Cardiac fibroblast (primary cell): ENCODE measurements at regions not wholly inside any gene's neighbourhood (a gene's known extent, or its start where the extent isn't known, plus 50 kb on each side); places are given as distances from the start of the nearest gene placed in this dataset.

ENCODE experiments used
- DNase-seq, 2 donors: peaks; one replicate each; pipeline versions ENCODE4 v3.0.0 to v3.0.0-alpha.2; 2010; ENCODE audit warnings: low read depth in 2 of 2
- H3K4me3 ChIP-seq, 2 donors: replicated peaks in 1 of 2; 1 replicate in 1 of 2; 2 replicates in 1 of 2; pipeline ENCODE4 v1.5.1; 2011; ENCODE audit warnings: low read depth in 2 of 2, low read length in 2 of 2, mild to moderate bottlenecking in 2 of 2, moderate library complexity in 1 of 2
- TF ChIP-seq, protein P1 (sequence below): IDR thresholded peaks from one replicate; pipeline ENCODE4 v1.5.1; 2011; ENCODE audit warnings: low read depth, mild to moderate bottlenecking, low read length, inconsistent platforms

- DNase-seq = no peak
- TF ChIP-seq, protein P1, sequence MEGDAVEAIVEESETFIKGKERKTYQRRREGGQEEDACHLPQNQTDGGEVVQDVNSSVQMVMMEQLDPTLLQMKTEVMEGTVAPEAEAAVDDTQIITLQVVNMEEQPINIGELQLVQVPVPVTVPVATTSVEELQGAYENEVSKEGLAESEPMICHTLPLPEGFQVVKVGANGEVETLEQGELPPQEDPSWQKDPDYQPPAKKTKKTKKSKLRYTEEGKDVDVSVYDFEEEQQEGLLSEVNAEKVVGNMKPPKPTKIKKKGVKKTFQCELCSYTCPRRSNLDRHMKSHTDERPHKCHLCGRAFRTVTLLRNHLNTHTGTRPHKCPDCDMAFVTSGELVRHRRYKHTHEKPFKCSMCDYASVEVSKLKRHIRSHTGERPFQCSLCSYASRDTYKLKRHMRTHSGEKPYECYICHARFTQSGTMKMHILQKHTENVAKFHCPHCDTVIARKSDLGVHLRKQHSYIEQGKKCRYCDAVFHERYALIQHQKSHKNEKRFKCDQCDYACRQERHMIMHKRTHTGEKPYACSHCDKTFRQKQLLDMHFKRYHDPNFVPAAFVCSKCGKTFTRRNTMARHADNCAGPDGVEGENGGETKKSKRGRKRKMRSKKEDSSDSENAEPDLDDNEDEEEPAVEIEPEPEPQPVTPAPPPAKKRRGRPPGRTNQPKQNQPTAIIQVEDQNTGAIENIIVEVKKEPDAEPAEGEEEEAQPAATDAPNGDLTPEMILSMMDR = no peak
- H3K4me3 ChIP-seq = no peak overlapping the region
Measured at GRCh38 chr20:48162621-48163020, 377.3 kb upstream of the SULF2 start.

DNA sequence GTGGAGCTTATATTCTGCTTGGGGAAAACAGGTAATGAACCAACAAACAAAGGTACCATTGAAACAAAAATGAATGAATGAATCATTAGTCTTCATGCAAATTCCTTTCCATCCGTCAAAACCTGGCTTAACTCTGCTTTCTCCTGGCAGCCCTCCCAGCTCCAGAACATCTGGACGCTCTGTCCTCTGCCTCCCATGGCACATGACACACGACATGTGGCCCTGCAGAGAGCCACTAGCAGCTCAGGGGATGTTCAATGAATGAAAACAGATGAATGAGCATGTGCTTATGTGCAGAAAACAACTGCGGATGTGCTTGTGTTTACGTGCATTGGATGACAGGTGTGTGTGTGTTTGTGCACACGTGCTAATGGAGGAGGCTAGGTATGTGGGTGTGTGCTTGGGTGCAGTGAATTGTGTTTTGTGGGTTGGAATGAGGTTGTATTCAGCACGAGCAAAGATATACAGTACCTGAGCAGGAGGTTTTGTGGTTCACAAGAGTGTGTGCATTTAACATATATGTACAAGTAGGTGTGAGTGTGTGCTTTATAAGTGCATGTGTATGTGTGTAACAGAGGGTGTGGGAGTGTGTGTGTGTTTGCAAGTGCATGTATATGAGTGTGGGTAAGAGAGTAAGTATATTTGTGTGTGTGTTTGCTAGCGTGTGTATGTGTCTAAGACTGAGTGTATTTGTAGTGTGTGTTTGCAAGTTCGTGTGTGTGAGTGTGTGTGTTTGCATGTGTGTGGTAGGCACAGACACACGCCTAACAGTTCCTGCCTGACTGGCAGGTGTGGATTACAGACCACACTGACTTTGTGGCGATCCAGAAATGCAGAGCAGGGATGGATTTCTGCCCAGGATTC, 374.1 kb upstream of the SULF2 start:
- no peak for DNase-seq
- TF ChIP-seq, protein P1 = no peak
- no peak overlapping the region for H3K4me3 ChIP-seq

- TF ChIP-seq, protein P1 = no peak
- DNase-seq = peak in 1 of 2 donors; percentile 57
Measured at GRCh38 chr20:48158014-48158413, 372.7 kb upstream of the SULF2 start.

GRCh38 chr20:48156951-48157700, 371.8 kb upstream of the SULF2 start:
- no peak for DNase-seq
- no peak overlapping the region for H3K4me3 ChIP-seq
- TF ChIP-seq, protein P1 = no peak

More at GRCh38 chr20:48158014-48158413, 372.7 kb upstream of the SULF2 start:
- H3K4me3 ChIP-seq = no peak overlapping the region

DNA sequence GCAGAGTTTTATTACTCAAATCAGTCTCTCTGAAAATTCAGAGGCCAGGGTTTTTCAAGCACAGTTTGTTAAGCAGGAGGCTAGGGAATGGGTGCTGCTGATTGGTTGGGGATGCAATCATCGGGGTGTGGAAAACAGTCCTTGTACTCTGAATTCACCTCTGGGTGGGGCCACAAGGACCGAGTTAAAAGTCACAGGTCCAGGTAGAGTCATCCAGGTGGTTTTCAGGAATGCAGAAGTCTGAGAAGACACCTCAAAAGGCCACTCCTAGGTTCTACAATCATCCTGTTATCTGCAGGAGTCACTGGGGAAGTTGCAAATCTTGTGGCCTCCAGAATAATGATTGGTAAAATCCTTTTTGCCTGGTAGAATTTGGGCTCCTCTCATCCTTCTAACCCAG, 371.2 kb upstream of the SULF2 start:
- TF ChIP-seq, protein P1 = no peak
- no peak overlapping the region for H3K4me3 ChIP-seq
- no peak for DNase-seq

- no peak for DNase-seq
- H3K4me3 ChIP-seq = no peak overlapping the region
- TF ChIP-seq, protein P1 = no peak
Measured at GRCh38 chr20:48155268-48155667, 370.0 kb upstream of the SULF2 start.
